ENCODE measurements at regions not wholly inside any gene's neighbourhood (a gene's known extent, or its start where the extent isn't known, plus 50 kb on each side); places are given as distances from the start of the nearest gene placed in this dataset.
"Not testable (repeated sequence)": the region's sequence is repeated elsewhere in the genome, so short reads cannot be mapped to it uniquely, and the experiment has no call there.

DNA sequence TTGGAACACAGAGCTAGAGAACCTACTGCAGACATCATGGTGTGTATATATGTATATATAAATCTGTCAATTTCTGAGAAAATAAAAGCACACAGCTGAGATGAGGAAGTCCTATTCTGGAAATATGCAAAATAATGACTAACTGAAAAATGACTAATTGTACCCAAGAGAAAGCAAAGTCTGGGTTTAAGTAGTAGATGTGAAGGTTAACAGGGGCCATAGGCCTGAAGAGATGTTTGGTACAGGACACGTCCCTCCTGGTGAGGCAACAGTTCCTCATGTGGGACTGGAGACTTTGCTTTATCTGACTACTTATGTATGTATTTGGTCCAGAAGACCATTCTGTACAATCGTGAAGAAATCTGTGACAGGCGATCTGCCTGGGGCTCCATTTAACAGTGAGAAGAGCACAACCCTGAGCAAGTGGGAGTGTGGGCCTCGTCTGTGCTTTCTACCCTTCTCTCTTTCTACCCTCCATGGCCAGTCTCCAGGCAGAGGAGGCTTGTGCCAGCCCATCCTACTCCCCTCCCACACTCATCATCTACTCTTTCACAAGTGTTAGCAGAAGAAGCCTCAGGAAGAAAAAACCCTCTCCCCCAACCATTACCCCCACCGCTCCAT lies 67.5 kb downstream of the SLC41A2 start:
- Histone ChIP-seq H3K9me3 (ENCODE audit: insufficient read depth, low read length) (no peaks in the 10 kb centered on the region), H3K36me3 (ENCODE audit: insufficient read depth, insufficient read length, low read length) (no peaks in the 10 kb centered on the region), H3K4me3 (ENCODE audit: insufficient read length, low read depth) (no peak overlapping the region), H3K4me1 (ENCODE audit: insufficient read depth, insufficient read length) (no peaks in the 10 kb centered on the region), H3K27me3 (ENCODE audit: insufficient read depth, insufficient read length) (no peaks in the 10 kb centered on the region), H3K9ac (ENCODE audit: insufficient read length, low read depth) (no peak overlapping the region)
- TF ChIP-seq ZNF274 (IDR thresholded peaks at IDR 0.05; ENCODE audit: low read depth, low read length) (no peak), SUZ12 (IDR thresholded peaks at IDR 0.05; ENCODE audit: extremely low read depth, insufficient read depth, insufficient read length) (no peak), YY1 (IDR thresholded peaks at IDR 0.05; ENCODE audit: insufficient read depth, insufficient read length) (no peak)
- DNase-seq (ENCODE audit: low read depth, low spot score) = no peak

- no peak for DNase-seq (ENCODE audit: low read depth, low spot score)
- Histone ChIP-seq H3K36me3 (ENCODE audit: insufficient read depth, insufficient read length, low read length) (no peaks in the 10 kb centered on the region), H3K9me3 (ENCODE audit: insufficient read depth, low read length) (0 out of 2 replicates have a peak, but pooled peaks cover 2% of the 10 kb centered on the region), H3K9ac (ENCODE audit: insufficient read length, low read depth) (no peak overlapping the region), H3K4me3 (ENCODE audit: insufficient read length, low read depth) (no peak overlapping the region), H3K27me3 (ENCODE audit: insufficient read depth, insufficient read length) (no peaks in the 10 kb centered on the region), H3K4me1 (ENCODE audit: insufficient read depth, insufficient read length) (no peaks in the 10 kb centered on the region)
- TF ChIP-seq SUZ12 (IDR thresholded peaks at IDR 0.05; ENCODE audit: extremely low read depth, insufficient read depth, insufficient read length) = no peak
- TF ChIP-seq ZNF274 (IDR thresholded peaks at IDR 0.05; ENCODE audit: low read depth, low read length) = no peak
- no peak for TF ChIP-seq YY1 (IDR thresholded peaks at IDR 0.05; ENCODE audit: insufficient read depth, insufficient read length)
These were observed 68.4 kb downstream of the SLC41A2 start for GRCh38 chr12:104889735-104890134.

DNA sequence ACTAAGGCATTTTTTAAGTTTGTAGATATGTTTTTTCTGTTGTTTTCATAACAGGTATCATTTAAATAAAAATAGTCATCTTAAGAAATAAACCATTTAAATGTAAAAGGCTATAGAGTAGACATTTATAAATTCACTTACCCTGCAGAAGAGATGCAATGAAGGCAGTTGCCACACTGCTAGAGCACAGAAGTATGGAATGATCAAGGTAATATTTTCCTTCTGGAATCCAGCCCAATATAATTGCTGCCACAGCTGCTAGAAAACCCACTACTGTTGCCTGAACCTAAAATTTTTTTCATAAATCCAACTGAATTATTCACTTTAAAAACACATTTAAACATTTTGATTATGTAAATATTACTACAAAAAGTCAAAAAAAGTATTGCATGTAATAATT lies 69.2 kb downstream of the SLC41A2 start:
- H3K9me3 ChIP-seq (ENCODE audit: insufficient read depth, low read length) = peaks cover 10% of the 10 kb centered on the region; the same call in 1 of the 2 replicates
- no peak for TF ChIP-seq YY1 (IDR thresholded peaks at IDR 0.05; ENCODE audit: insufficient read depth, insufficient read length)
- TF ChIP-seq SUZ12 (IDR thresholded peaks at IDR 0.05; ENCODE audit: extremely low read depth, insufficient read depth, insufficient read length) = no peak
- no peak for TF ChIP-seq ZNF274 (IDR thresholded peaks at IDR 0.05; ENCODE audit: low read depth, low read length)
- H3K27me3 ChIP-seq (ENCODE audit: insufficient read depth, insufficient read length) = no peaks in the 10 kb centered on the region
- no peaks in the 10 kb centered on the region for H3K36me3 ChIP-seq (ENCODE audit: insufficient read depth, insufficient read length, low read length)
- H3K4me1 ChIP-seq (ENCODE audit: insufficient read depth, insufficient read length) = no peaks in the 10 kb centered on the region
- H3K4me3 ChIP-seq (ENCODE audit: insufficient read length, low read depth) = no peak overlapping the region
- DNase-seq (ENCODE audit: low read depth, low spot score) = no peak
- no peak overlapping the region for H3K9ac ChIP-seq (ENCODE audit: insufficient read length, low read depth)

- no peak overlapping the region for H3K9ac ChIP-seq (ENCODE audit: insufficient read length, low read depth)
- H3K27me3 ChIP-seq (ENCODE audit: insufficient read depth, insufficient read length) = no peaks in the 10 kb centered on the region
- H3K9me3 ChIP-seq (ENCODE audit: insufficient read depth, low read length) = peaks cover 14% of the 10 kb centered on the region; the same call in 1 of the 2 replicates
- H3K4me1 ChIP-seq (ENCODE audit: insufficient read depth, insufficient read length) = no peaks in the 10 kb centered on the region
- no peak overlapping the region for H3K4me3 ChIP-seq (ENCODE audit: insufficient read length, low read depth)
- DNase-seq (ENCODE audit: low read depth, low spot score) = no peak
- TF ChIP-seq ZNF274 (IDR thresholded peaks at IDR 0.05; ENCODE audit: low read depth, low read length) = no peak
- TF ChIP-seq YY1 (IDR thresholded peaks at IDR 0.05; ENCODE audit: insufficient read depth, insufficient read length) = no peak
- TF ChIP-seq SUZ12 (IDR thresholded peaks at IDR 0.05; ENCODE audit: extremely low read depth, insufficient read depth, insufficient read length) = no peak
- H3K36me3 ChIP-seq (ENCODE audit: insufficient read depth, insufficient read length, low read length) = no peaks in the 10 kb centered on the region
These were observed 69.6 kb downstream of the SLC41A2 start for GRCh38 chr12:104888481-104888880.

GRCh38 chr12:104887452-104887851 lies 70.6 kb downstream of the SLC41A2 start:
- Histone ChIP-seq H3K4me1 (ENCODE audit: insufficient read depth, insufficient read length) (no peaks in the 10 kb centered on the region), H3K9me3 (ENCODE audit: insufficient read depth, low read length) (peaks cover 14% of the 10 kb centered on the region; the same call in 1 of the 2 replicates), H3K27me3 (ENCODE audit: insufficient read depth, insufficient read length) (no peaks in the 10 kb centered on the region), H3K36me3 (ENCODE audit: insufficient read depth, insufficient read length, low read length) (no peaks in the 10 kb centered on the region), H3K9ac (ENCODE audit: insufficient read length, low read depth) (no peak overlapping the region), H3K4me3 (ENCODE audit: insufficient read length, low read depth) (no peak overlapping the region)
- DNase-seq (ENCODE audit: low read depth, low spot score) = no peak
- TF ChIP-seq SUZ12 (IDR thresholded peaks at IDR 0.05; ENCODE audit: extremely low read depth, insufficient read depth, insufficient read length) = no peak

DNA sequence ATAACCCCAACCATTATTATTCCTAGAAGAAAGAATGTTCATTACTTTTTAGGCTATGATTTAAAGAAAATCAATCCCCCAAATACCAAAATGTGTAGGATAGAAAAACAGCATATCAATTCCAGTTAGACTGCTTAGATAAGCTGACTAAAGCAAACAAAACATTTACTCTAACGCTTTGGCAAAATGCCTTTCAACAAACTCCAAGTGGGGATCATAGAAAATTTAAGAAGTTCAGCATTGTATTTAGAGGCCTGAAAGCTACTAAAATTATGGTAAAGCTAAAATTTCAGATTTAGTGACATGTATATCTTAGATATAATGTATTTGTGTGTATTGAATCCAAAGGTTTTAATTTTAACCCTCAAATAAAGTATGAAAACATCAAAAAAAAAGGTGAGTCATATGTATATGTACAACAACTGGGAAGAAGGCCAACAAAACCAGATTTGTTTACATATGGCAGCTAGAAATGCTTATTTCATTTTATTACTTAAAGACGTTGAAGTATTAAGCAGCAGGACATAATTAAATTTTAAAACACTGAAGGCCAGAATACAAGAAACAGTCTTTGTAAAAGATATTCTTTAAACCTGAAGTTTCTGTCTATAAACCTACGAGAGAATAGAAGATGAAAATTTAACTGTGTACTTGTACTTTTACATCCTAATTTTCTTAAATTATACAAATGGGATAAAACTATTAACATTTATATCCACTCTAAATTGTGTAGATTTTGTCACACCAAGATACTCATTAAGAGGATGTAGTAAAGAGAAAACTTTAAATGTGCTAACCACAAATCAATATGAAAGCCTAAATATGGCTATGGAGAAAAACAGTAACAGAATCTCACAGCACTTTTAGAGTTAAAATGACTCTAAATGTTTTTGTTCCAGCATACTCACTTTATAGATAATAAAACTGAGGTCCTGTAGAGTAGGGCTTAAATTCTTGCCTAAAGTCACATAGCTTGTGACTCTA lies 71.4 kb downstream of the SLC41A2 start:
- Histone ChIP-seq H3K4me1 (ENCODE audit: insufficient read depth, insufficient read length) (no peaks in the 10 kb centered on the region), H3K9ac (ENCODE audit: insufficient read length, low read depth) (no peak overlapping the region), H3K4me3 (ENCODE audit: insufficient read length, low read depth) (no peak overlapping the region), H3K36me3 (ENCODE audit: insufficient read depth, insufficient read length, low read length) (no peaks in the 10 kb centered on the region), H3K27me3 (ENCODE audit: insufficient read depth, insufficient read length) (no peaks in the 10 kb centered on the region), H3K9me3 (ENCODE audit: insufficient read depth, low read length) (peaks cover 14% of the 10 kb centered on the region; the same call in 1 of the 2 replicates)
- DNase-seq (ENCODE audit: low read depth, low spot score) = no peak
- no peak for TF ChIP-seq ZNF274 (IDR thresholded peaks at IDR 0.05; ENCODE audit: low read depth, low read length)
- no peak for TF ChIP-seq YY1 (IDR thresholded peaks at IDR 0.05; ENCODE audit: insufficient read depth, insufficient read length)

- not testable (repeated sequence) for H3K4me3 ChIP-seq (ENCODE audit: insufficient read length, low read depth); H3K4me1 ChIP-seq (ENCODE audit: insufficient read depth, insufficient read length); DNase-seq (ENCODE audit: low read depth, low spot score); H3K36me3 ChIP-seq (ENCODE audit: insufficient read depth, insufficient read length, low read length); H3K27me3 ChIP-seq (ENCODE audit: insufficient read depth, insufficient read length); H3K9ac ChIP-seq (ENCODE audit: insufficient read length, low read depth)
- H3K9me3 ChIP-seq (ENCODE audit: insufficient read depth, low read length) = 0 out of 2 replicates have a peak, but pooled peaks cover 14% of the 10 kb centered on the region
These were observed 79.2 kb downstream of the SLC41A2 start for GRCh38 chr12:104878858-104879257.

Data from NT2/D1 (cell line).